ENCODE measurements at regions not wholly inside any gene's neighbourhood (a gene's known extent, or its start where the extent isn't known, plus 50 kb on each side); places are given as distances from the start of the nearest gene placed in this dataset.

GRCh38 chr3:168885028-168885427 is 778.5 kb downstream of the MECOM start:
- Mint-ChIP-seq H3K36me3 (no peaks in the 10 kb centered on the region), H3K4me3 (no peak overlapping the region), H3K27ac (no peak overlapping the region), H3K4me1 (no peaks in the 10 kb centered on the region), H3K9me3 (no peaks in the 10 kb centered on the region), H3K27me3 (no peaks in the 10 kb centered on the region)
- no peak for ATAC-seq

- Mint-ChIP-seq H3K27ac (no peak overlapping the region), H3K27me3 (no peaks in the 10 kb centered on the region), H3K4me3 (no peak overlapping the region), H3K4me1 (no peaks in the 10 kb centered on the region), H3K36me3 (no peaks in the 10 kb centered on the region), H3K9me3 (no peaks in the 10 kb centered on the region)
- ATAC-seq, result no peak
Measured at GRCh38 chr3:168884353-168884903, 779.1 kb downstream of the MECOM start.

DNA sequence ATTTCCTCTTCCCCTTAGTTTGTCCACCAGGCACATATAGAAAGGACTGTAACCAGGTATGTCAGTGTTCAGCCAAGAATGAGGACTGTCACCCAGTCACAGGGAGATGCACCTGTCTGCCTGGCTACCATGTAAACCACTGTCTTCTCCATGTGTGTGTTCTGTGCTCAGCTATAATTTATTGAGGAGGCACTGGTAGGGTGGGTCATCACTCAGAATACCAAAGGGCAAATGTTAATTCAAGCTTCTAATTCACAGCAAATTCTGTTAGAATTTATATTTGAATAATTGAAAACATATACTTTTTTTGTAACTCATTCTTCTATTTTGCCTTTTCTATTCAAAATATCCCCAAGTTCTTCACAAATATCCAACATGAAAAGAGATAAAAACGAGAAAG is 780.4 kb downstream of the MECOM start:
- H3K4me3 Mint-ChIP-seq, result no peak overlapping the region
- no peaks in the 10 kb centered on the region for H3K36me3 Mint-ChIP-seq
- H3K4me1 Mint-ChIP-seq, result no peaks in the 10 kb centered on the region
- no peaks in the 10 kb centered on the region for H3K9me3 Mint-ChIP-seq
- ATAC-seq, result no peak
- no peaks in the 10 kb centered on the region for H3K27me3 Mint-ChIP-seq
- H3K27ac Mint-ChIP-seq, result no peak overlapping the region

DNA sequence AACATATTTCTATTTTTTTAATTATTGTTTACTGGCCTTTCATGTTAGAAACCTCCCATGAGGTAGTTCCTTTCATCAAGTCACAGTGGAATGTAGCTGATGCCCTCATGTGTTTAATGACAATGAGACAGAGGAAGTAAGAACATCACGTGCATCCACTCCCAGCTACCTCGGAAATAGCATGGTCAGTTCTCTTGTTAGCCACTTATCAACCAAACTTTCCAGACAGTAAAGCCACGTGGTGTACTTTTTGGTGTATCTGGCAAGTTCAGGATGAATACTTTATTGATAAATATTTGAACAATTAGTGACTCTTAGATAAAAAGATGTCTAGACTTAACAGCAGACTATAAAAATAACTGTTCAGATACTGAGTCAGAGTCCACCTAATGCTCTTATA is 781.7 kb downstream of the MECOM start:
- ATAC-seq, result no peak
- H3K36me3 Mint-ChIP-seq, result no peaks in the 10 kb centered on the region

DNA sequence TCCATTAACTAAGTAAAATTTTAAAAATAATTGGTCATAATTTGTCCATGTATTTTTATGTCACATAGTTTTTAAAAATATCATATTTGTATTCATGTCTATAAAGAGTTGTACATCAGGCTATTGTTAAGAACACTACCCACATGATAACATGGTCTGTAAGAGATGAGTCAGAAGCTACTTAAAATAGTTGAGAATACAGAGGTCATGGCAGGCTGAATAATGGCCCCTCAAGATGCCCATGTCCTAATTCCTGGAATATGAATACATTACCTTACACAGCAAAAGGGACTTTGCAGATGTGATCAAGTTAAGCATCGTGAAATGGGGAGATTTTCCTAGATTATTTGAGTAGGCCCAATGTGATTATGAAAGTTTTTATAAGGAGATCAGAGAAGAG is 782.9 kb upstream of the GOLIM4 start:
- H3K27me3 Mint-ChIP-seq, result no peaks in the 10 kb centered on the region
- no peaks in the 10 kb centered on the region for H3K9me3 Mint-ChIP-seq
- H3K27ac Mint-ChIP-seq, result no peak overlapping the region
- H3K36me3 Mint-ChIP-seq, result no peaks in the 10 kb centered on the region
- H3K4me1 Mint-ChIP-seq, result no peaks in the 10 kb centered on the region
- ATAC-seq, result no peak
- no peak overlapping the region for H3K4me3 Mint-ChIP-seq

More for the DNA sequence above, 781.7 kb downstream of the MECOM start:
- Mint-ChIP-seq H3K4me1 (no peaks in the 10 kb centered on the region), H3K9me3 (no peaks in the 10 kb centered on the region), H3K27me3 (no peaks in the 10 kb centered on the region), H3K27ac (no peak overlapping the region), H3K4me3 (no peak overlapping the region)

GRCh38 chr3:168877899-168878298 is 782.2 kb upstream of the GOLIM4 start:
- H3K27me3 Mint-ChIP-seq, result no peaks in the 10 kb centered on the region
- H3K36me3 Mint-ChIP-seq, result no peaks in the 10 kb centered on the region
- no peak for ATAC-seq
- H3K4me3 Mint-ChIP-seq, result no peak overlapping the region
- no peaks in the 10 kb centered on the region for H3K4me1 Mint-ChIP-seq
- H3K27ac Mint-ChIP-seq, result no peak overlapping the region
- H3K9me3 Mint-ChIP-seq, result no peaks in the 10 kb centered on the region

DNA sequence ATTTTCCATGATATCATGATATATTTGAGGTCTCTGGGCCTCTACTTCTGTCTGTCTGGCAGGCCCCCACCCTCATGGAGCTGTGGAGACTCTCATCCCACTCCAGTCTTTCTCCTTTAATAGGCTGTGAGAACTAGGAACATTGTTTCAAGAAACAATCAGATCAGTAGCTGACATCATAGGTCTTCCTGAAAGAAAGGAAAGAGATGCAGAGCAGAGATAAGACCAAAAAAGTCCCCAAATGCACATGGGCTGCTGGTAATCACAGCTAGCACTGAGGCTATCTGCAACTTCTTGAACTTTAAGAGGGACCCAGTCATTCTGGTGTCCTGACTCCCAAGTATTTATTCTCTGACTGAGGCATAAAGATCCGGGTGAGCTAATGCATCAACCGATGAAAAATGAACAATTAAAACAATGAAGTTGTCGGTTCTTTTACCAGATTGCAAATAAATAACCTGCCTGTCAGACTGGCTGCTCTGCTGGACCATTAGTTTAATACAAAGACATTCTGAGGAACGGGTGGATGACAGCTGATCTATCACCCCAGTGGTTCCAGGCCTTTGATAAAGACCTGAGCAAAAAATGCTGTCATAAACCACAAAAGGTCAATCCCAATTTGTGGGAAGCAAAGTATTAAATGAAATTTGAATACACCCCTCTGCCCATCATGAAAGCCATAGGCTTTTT is 780.8 kb upstream of the GOLIM4 start:
- ATAC-seq, result no peak

GRCh38 chr3:168872826-168873225 is 777.1 kb upstream of the GOLIM4 start:
- ATAC-seq, result no peak
- Mint-ChIP-seq H3K27ac (no peak overlapping the region), H3K27me3 (no peaks in the 10 kb centered on the region), H3K36me3 (no peaks in the 10 kb centered on the region), H3K4me1 (no peaks in the 10 kb centered on the region), H3K4me3 (no peak overlapping the region), H3K9me3 (no peaks in the 10 kb centered on the region)

More for the DNA sequence above, 780.8 kb upstream of the GOLIM4 start:
- Mint-ChIP-seq H3K36me3 (no peaks in the 10 kb centered on the region), H3K27me3 (no peaks in the 10 kb centered on the region), H3K4me1 (no peaks in the 10 kb centered on the region), H3K27ac (no peak overlapping the region), H3K4me3 (no peak overlapping the region), H3K9me3 (no peaks in the 10 kb centered on the region)

- Mint-ChIP-seq H3K9me3 (no peaks in the 10 kb centered on the region), H3K36me3 (no peaks in the 10 kb centered on the region), H3K27ac (no peak overlapping the region), H3K4me1 (no peaks in the 10 kb centered on the region), H3K27me3 (no peaks in the 10 kb centered on the region), H3K4me3 (no peak overlapping the region)
- ATAC-seq, result no peak
Measured at GRCh38 chr3:168870892-168871291, 775.2 kb upstream of the GOLIM4 start.

- no peaks in the 10 kb centered on the region for H3K36me3 Mint-ChIP-seq
- H3K27me3 Mint-ChIP-seq, result no peaks in the 10 kb centered on the region
- no peak overlapping the region for H3K27ac Mint-ChIP-seq
- no peak overlapping the region for H3K4me3 Mint-ChIP-seq
- ATAC-seq, result no peak
- H3K4me1 Mint-ChIP-seq, result no peaks in the 10 kb centered on the region
- no peaks in the 10 kb centered on the region for H3K9me3 Mint-ChIP-seq
Measured at GRCh38 chr3:168865022-168865551, 769.4 kb upstream of the GOLIM4 start.

- Mint-ChIP-seq H3K27me3 (no peaks in the 10 kb centered on the region), H3K36me3 (no peaks in the 10 kb centered on the region), H3K4me1 (no peaks in the 10 kb centered on the region), H3K27ac (no peak overlapping the region), H3K9me3 (no peaks in the 10 kb centered on the region), H3K4me3 (no peak overlapping the region)
- ATAC-seq, result no peak
Measured at GRCh38 chr3:168864107-168865021, 768.6 kb upstream of the GOLIM4 start.

- Mint-ChIP-seq H3K27ac (no peak overlapping the region), H3K4me1 (no peaks in the 10 kb centered on the region), H3K9me3 (no peaks in the 10 kb centered on the region), H3K27me3 (no peaks in the 10 kb centered on the region), H3K4me3 (no peak overlapping the region), H3K36me3 (no peaks in the 10 kb centered on the region)
- no peak for ATAC-seq
Measured at GRCh38 chr3:168863561-168863960, 767.8 kb upstream of the GOLIM4 start.

GRCh38 chr3:168862466-168862865 is 766.7 kb upstream of the GOLIM4 start:
- no peaks in the 10 kb centered on the region for H3K4me1 Mint-ChIP-seq
- no peak for ATAC-seq

DNA sequence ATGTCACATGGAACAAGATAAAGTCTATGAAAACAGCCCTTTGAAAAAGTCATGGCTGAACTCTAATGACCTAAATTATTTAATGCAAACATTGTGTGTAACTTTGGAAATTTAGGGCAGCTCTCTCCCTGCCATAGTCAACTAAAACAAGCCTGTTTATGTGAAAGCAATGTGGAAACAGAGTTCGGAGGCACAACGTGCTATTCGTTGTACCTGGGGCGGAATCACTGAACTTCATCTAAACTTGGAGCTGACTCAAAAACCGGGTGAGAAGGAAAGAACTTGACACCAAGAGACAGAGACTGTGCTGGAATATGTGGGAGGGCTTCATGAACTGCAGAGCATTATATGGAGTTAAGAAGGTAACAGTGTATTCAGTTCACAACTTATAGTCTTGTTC is 764.9 kb upstream of the GOLIM4 start:
- Mint-ChIP-seq H3K4me1 (no peaks in the 10 kb centered on the region), H3K27ac (no peak overlapping the region), H3K4me3 (no peak overlapping the region), H3K36me3 (no peaks in the 10 kb centered on the region), H3K27me3 (no peaks in the 10 kb centered on the region), H3K9me3 (peaks cover 4% of the 10 kb centered on the region)
- ATAC-seq, result no peak

More at GRCh38 chr3:168862466-168862865, 766.7 kb upstream of the GOLIM4 start:
- no peaks in the 10 kb centered on the region for H3K9me3 Mint-ChIP-seq
- no peaks in the 10 kb centered on the region for H3K36me3 Mint-ChIP-seq
- no peak overlapping the region for H3K27ac Mint-ChIP-seq
- no peak overlapping the region for H3K4me3 Mint-ChIP-seq
- no peaks in the 10 kb centered on the region for H3K27me3 Mint-ChIP-seq

DNA sequence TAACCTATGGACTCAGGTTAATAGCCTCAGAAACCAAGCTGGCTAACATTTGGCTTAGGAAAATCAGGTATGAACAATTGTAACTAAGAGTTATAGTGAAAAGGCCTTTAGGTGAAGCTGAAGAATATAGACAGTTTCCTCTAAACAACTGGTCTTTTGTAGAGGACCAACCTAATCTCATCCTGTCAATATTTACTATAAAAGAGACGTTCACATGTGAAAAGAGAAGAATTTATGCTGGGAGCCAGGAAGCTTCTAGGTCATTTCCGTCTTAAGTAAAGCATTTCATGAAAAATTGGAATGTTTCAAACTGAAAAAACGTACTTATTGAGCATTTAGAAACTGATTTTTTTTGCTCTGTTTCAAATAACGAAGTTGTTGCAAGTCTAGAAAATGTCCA is 764.3 kb upstream of the GOLIM4 start:
- H3K4me3 Mint-ChIP-seq, result no peak overlapping the region
- no peaks in the 10 kb centered on the region for H3K27me3 Mint-ChIP-seq
- H3K36me3 Mint-ChIP-seq, result no peaks in the 10 kb centered on the region
- no peak for ATAC-seq
- no peaks in the 10 kb centered on the region for H3K4me1 Mint-ChIP-seq
- peaks cover 4% of the 10 kb centered on the region for H3K9me3 Mint-ChIP-seq
- no peak overlapping the region for H3K27ac Mint-ChIP-seq
